DND-41 (cell line): ENCODE measurements at regions not wholly inside any gene's neighbourhood (a gene's known extent, or its start where the extent isn't known, plus 50 kb on each side); places are given as distances from the start of the nearest gene placed in this dataset.

Experiments used
- CTCF ChIP-seq: IDR thresholded peaks from 2 replicates; pipeline ENCODE4 v1.5.1; 2012; ENCODE audit warnings: borderline replicate concordance, low read length, moderate library complexity, mild to moderate bottlenecking; ENCODE audit not compliant: poor library complexity, severe bottlenecking; ENCODE audit errors: extremely low read depth
- EZH2 ChIP-seq: IDR thresholded peaks from 3 replicates; pipeline ENCODE4 v1.6.1; 2012; ENCODE audit warnings: borderline replicate concordance, low read depth, mild to moderate bottlenecking, moderate library complexity, low read length, inconsistent platforms; ENCODE audit not compliant: severe bottlenecking

- TF ChIP-seq CTCF (no peak), EZH2 (no peak)
These were observed 76.3 kb upstream of the CNTN5 start for GRCh38 chr11:98944461-98944860.
